Activated naive CD8-positive, alpha-beta T cell treated with anti-CD3 and anti-CD28 coated beads, Interleukin-2, amount 10 ng/mL, durations not matched to agents 7 days and 5 days (primary cell): ENCODE measurements at regions not wholly inside any gene's neighbourhood (a gene's known extent, or its start where the extent isn't known, plus 50 kb on each side); places are given as distances from the start of the nearest gene placed in this dataset.
"Not testable (repeated sequence)": the region's sequence is repeated elsewhere in the genome, so short reads cannot be mapped to it uniquely, and the experiment has no call there.

Experiments used
- ATAC-seq: fragments of 150-1000 bp; cut with Tn5 transposase; one replicate; pipeline ENCODE4 v1.10.0; 2021; ENCODE audit warnings: low read depth, moderate library complexity
- POLR2A ChIA-PET: fragments of 350-600 bp; sonication (Branson Sonifier 250); formaldehyde crosslinking; loops from one replicate; lab custom pipeline; 2021; ENCODE audit warnings: antibody characterized with exemption; lab: Charles Lee
- DNase-seq: peaks from one replicate; pipeline ENCODE4 v3.0.0; 2021
- H3K27ac Mint-ChIP-seq: one replicate; pipeline ENCODE4 v1.8.0; 2022; ENCODE audit warnings: mild to moderate bottlenecking, mixed read lengths
- H3K27me3 Mint-ChIP-seq: one replicate; pipeline ENCODE4 v1.8.0; 2022; ENCODE audit warnings: mild to moderate bottlenecking, moderate library complexity, mixed read lengths
- H3K36me3 Mint-ChIP-seq: one replicate; pipeline ENCODE4 v1.8.0; 2021; ENCODE audit warnings: mild to moderate bottlenecking, mixed read lengths
- H3K4me1 Mint-ChIP-seq: one replicate; pipeline ENCODE4 v1.8.0; 2021; ENCODE audit warnings: mixed read lengths
- H3K4me3 Mint-ChIP-seq: one replicate; pipeline ENCODE4 v1.8.0; 2022; ENCODE audit warnings: mild to moderate bottlenecking, moderate library complexity, mixed read lengths
- H3K9me3 Mint-ChIP-seq: one replicate; pipeline ENCODE4 v1.8.0; 2021; ENCODE audit warnings: mixed read lengths

DNA sequence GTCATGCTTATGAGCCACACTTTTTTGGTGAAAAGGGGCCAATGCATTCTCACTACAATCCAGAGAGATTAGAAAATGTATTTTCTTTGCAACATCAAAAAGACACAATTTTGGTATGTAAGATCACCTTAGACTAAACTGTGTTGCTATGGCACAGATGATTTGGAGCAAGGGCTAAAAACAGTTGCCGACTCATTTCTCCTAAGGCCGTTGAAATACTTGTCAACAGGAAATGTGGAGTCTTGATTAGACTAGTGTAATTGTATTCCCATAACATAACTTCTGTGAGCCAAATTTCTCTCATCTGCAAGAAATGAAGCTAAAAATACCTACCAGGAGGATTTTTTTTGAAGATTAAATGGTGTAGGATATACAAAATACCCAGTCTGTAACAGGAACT is 2547.7 kb downstream of the ARAP2 start:
- no peaks in the 10 kb centered on the region for H3K4me1 Mint-ChIP-seq

DNA sequence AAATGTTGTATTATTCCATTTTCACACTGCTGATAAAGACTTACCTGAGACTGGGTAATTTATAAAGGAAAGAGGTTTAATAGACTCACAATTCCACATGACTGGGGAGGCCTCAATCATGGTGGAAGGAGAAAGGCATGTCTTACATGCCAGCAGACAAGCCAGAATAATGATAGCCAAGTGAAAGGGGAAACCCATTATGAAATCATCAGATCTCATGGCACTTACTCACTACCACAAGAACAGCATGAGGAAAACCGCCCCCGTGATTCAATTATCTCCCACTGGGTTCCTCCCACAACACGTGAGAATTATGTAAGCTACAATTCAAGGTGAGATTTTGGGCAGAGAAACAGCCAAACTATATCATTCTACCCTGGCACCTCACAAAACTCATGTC is 2535.1 kb downstream of the ARAP2 start:
- Mint-ChIP-seq H3K9me3 (peaks cover 2% of the 10 kb centered on the region), H3K36me3 (no peaks in the 10 kb centered on the region), H3K4me1 (no peaks in the 10 kb centered on the region), H3K27me3 (no peaks in the 10 kb centered on the region), H3K27ac (no peak overlapping the region), H3K4me3 (no peak overlapping the region)
- no peak for ATAC-seq
- POLR2A ChIA-PET: no interaction called here
- no peak for DNase-seq

More for the DNA sequence above, 2547.7 kb downstream of the ARAP2 start:
- Mint-ChIP-seq H3K4me3 (no peak overlapping the region), H3K36me3 (no peaks in the 10 kb centered on the region), H3K27ac (no peak overlapping the region), H3K9me3 (peaks cover 3% of the 10 kb centered on the region), H3K27me3 (no peaks in the 10 kb centered on the region)
- POLR2A ChIA-PET: no interaction called here
- no peak for ATAC-seq
- DNase-seq: no peak

DNA sequence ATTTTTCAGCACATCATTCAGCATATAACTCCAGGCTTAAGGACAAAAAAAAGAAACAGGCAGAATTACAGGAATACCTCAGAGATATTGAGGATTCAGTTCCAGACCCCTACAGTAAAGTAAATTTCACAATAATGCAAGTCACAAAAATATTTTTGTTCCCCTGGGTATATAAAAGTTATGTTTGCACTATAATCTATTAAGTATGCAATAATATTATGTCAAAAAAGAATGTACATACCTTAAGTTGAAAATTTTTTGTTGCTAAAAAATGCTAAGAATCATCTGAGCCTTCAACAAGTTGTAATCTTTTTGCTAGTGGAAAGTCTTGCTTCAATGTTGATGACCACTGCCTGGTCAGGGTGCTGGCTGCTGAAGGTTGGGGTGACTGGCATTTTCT is 2532.5 kb downstream of the ARAP2 start:
- DNase-seq: no peak
- no peaks in the 10 kb centered on the region for H3K27me3 Mint-ChIP-seq
- ATAC-seq: no peak
- no peaks in the 10 kb centered on the region for H3K36me3 Mint-ChIP-seq
- H3K4me3 Mint-ChIP-seq: no peak overlapping the region
- H3K27ac Mint-ChIP-seq: no peak overlapping the region
- POLR2A ChIA-PET: no interaction called here
- H3K9me3 Mint-ChIP-seq: no peaks in the 10 kb centered on the region
- H3K4me1 Mint-ChIP-seq: no peaks in the 10 kb centered on the region

DNA sequence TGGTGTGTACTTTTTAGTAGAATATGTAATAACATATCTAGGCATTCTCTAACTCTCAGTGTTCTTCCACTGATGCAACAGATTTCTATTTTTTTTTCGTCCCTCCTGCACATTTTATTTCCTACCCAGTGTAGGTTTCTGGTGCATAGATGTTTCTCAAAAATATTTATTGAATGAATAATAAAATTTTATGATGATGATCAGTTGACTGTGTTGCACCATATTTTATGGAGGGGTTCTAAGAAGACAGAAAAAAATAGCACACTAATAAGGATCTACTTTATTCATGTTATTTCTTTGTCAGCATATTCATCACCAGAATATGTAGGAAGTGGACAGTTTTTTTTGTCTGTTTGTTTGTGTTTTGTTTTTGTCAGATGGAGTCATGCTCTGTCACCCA is 2529.3 kb downstream of the ARAP2 start:
- no peak for DNase-seq
- Mint-ChIP-seq H3K27me3 (no peaks in the 10 kb centered on the region), H3K9me3 (peaks cover 2% of the 10 kb centered on the region), H3K36me3 (no peaks in the 10 kb centered on the region), H3K4me1 (no peaks in the 10 kb centered on the region), H3K4me3 (no peak overlapping the region), H3K27ac (no peak overlapping the region)
- POLR2A ChIA-PET: no interaction called here
- ATAC-seq: no peak

DNA sequence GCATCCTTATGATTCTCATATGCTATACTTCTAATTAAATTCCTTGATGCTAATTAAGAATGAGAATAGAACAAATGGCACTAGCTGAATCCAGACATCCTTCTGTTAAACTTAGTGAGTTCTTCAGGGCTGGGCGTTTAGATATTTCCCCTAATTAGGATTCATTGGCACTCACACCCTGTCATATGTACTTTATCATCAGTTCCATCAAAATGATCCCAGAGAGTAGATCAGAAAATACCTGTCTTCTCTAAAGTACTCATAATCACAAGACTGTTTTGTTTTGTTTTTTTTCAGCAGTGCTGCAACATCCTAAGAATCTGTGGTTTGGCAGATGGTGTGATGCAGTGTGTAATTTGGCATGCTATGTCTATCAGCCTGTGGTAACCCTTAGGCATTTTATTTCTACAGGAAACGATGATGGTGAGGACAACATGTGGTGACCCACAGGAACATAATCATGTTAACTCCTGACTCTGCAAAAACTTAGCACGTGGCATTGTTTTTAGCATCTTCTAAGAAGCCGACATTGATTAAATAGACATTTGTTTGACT is 2528.4 kb downstream of the ARAP2 start:
- POLR2A ChIA-PET: no interaction called here
- H3K36me3 Mint-ChIP-seq: no peaks in the 10 kb centered on the region
- no peak for ATAC-seq

DNA sequence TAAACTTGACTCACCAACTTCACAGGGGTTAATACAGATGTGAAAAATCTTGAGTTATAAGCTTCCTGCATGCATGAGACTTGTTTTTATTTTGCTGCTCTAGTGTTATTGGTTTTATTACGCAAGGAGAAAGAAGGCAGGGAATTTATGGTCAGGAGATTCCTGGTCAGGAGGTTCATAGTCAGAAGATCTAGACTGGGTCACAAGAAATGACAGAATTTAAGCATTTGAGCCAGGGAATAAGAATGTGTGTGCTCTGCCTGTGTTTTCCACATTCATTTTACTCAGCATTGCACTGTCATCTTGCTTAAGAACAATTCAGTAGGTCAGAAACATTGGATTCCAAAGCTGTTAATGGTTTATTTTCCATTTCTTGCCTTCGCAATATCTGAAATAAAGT is 2522.1 kb downstream of the ARAP2 start:
- H3K4me3 Mint-ChIP-seq: no peak overlapping the region
- POLR2A ChIA-PET: no interaction called here
- DNase-seq (no peak), ATAC-seq (no peak)
- no peaks in the 10 kb centered on the region for H3K27me3 Mint-ChIP-seq
- no peaks in the 10 kb centered on the region for H3K4me1 Mint-ChIP-seq
- no peaks in the 10 kb centered on the region for H3K36me3 Mint-ChIP-seq
- H3K27ac Mint-ChIP-seq: no peak overlapping the region
- H3K9me3 Mint-ChIP-seq: peaks cover 2% of the 10 kb centered on the region

More for the DNA sequence above, 2528.4 kb downstream of the ARAP2 start:
- H3K4me3 Mint-ChIP-seq: no peak overlapping the region
- peaks cover 2% of the 10 kb centered on the region for H3K9me3 Mint-ChIP-seq
- no peaks in the 10 kb centered on the region for H3K4me1 Mint-ChIP-seq
- no peak overlapping the region for H3K27ac Mint-ChIP-seq
- no peaks in the 10 kb centered on the region for H3K27me3 Mint-ChIP-seq
- DNase-seq: no peak

DNA sequence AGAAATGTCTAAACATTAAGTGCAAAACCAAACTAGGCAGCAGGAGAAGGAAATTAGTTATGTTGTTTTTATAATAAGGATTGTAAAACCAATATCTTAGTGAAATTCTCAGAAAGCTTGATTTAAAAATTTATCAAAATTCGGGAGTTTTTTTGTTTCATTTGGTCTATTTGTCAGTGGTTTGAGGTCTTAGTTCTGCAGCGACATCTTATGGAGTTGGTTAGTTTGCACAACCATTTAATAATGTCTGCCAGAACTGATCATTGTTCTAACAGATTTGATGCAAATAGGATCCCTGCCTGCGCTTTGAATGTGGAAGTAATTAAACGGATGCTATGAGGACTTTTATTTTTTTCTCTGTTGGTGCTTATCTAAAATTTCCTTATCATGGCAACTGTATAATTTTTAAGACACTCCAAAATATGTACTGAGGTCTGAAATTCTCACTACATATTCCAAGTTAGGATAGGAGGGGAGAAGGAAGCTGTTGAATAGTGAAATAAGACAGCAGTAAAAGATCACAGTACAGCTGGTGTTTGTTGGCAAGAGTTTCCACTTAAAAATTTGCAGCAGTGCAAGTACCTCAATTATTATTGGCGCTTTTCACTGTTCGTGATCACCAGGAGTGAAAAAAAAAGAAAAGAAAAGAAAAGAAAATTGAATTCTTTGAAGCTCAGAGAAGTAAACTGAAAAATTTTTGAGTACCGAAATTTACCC is 2521.4 kb downstream of the ARAP2 start:
- ATAC-seq: no peak
- Mint-ChIP-seq H3K27ac (no peak overlapping the region), H3K9me3 (no peaks in the 10 kb centered on the region), H3K36me3 (no peaks in the 10 kb centered on the region), H3K27me3 (no peaks in the 10 kb centered on the region), H3K4me1 (no peaks in the 10 kb centered on the region), H3K4me3 (no peak overlapping the region)
- no peak for DNase-seq
- POLR2A ChIA-PET: no interaction called here

DNA sequence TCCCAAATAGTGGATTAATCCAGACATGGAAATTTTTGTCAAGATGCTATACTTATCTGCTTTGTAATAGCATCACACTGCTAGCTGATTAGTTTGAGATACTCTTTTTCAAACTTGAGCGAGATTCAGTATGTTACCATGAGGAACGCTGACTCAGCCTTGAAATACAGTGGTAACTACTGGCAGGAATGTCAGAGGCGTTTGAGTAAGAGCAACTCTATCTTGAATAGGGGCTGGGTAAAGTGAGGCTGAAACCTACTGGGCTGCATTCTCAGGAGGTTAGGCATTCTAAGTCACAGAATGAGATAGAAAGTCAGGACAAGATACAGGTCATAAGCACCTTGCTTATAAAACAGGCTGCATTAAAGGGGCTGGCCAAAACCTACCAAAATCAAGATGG is 2519.6 kb downstream of the ARAP2 start:
- no peaks in the 10 kb centered on the region for H3K4me1 Mint-ChIP-seq
- no peaks in the 10 kb centered on the region for H3K36me3 Mint-ChIP-seq
- H3K9me3 Mint-ChIP-seq: no peaks in the 10 kb centered on the region
- no peak for DNase-seq
- ATAC-seq: no peak
- H3K4me3 Mint-ChIP-seq: no peak overlapping the region
- no peaks in the 10 kb centered on the region for H3K27me3 Mint-ChIP-seq
- POLR2A ChIA-PET: no interaction called here
- no peak overlapping the region for H3K27ac Mint-ChIP-seq

DNA sequence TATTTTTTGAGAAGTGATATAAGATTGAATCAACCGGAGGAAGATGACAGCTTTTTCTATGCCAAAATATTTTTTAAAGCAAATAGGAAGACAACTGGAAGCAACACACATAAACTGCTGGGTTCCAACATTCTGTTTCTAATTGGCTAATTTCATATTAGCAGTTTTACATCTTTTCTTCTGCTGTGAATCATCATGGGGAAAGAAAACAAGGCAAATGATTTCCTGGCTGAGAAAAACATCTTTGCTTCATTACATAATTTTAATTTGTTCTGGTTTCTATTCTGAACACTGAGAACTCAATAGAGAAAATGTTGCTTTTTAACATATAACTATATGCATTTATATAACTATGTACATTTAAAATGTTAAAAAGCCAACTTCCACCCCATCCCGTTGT is 2518.5 kb downstream of the ARAP2 start:
- Mint-ChIP-seq H3K27ac (no peak overlapping the region), H3K9me3 (no peaks in the 10 kb centered on the region), H3K4me1 (no peaks in the 10 kb centered on the region), H3K27me3 (no peaks in the 10 kb centered on the region), H3K36me3 (no peaks in the 10 kb centered on the region), H3K4me3 (no peak overlapping the region)
- POLR2A ChIA-PET: no interaction called here
- ATAC-seq (no peak), DNase-seq (no peak)

DNA sequence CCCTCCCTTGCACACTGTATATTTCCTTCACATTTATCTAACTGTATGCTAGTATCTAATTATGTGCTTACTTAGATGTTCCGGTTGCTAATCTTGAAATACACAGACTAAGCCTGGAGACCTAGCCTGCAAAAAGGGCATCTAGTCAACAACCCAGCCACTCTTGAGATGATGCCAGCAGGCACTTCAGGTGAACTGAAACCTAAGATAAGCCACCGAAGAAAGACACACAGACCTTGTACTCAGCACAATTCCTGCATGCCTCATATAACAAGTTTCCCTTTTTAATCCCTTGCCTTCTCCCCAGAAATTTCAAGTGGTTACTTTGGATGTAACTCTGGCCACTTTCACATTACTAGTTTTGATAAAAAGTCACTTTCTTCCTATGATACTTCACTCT is 2506.6 kb downstream of the ARAP2 start:
- DNase-seq: no peak
- no peak for ATAC-seq
- Mint-ChIP-seq H3K9me3 (peaks cover 3% of the 10 kb centered on the region), H3K27me3 (no peaks in the 10 kb centered on the region), H3K4me1 (no peaks in the 10 kb centered on the region), H3K27ac (no peak overlapping the region), H3K36me3 (no peaks in the 10 kb centered on the region), H3K4me3 (no peak overlapping the region)
- POLR2A ChIA-PET: no interaction called here

DNA sequence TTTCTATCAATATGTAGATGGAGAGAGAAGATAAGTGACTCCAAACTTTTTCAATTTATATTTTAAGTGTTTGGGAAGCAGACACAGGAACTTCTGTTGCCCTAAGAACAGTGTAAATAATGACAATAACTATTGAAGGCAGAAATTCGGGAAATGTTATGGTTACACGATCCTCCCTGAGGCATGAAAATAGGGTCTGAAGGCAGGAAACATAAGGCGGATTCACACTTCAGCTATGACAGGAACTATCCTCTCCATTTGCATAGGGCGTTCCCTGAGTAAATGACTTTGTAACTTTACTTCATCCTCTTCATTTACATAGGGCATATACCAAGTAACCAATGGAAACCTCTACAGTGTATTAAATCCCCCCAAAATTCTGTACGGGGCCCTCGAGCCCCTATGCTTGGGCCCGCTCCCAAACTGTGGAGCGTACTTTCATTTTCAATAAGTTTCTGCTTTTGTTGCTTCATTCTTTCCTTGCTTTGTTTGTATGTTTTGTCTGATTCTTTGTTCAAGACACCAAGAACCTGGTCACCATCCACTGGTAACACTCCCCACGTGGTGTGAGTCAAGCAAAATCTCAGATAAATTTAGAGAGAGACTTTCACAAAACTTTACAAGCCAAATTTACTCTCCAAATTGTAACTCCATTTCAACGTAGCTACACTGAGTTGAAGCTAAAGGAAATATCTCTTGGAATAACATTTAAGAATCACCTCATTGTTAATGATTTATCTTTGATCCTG is 2504.3 kb downstream of the ARAP2 start:
- Mint-ChIP-seq H3K27ac (no peak overlapping the region), H3K4me3 (no peak overlapping the region), H3K9me3 (peaks cover 3% of the 10 kb centered on the region), H3K36me3 (no peaks in the 10 kb centered on the region), H3K27me3 (no peaks in the 10 kb centered on the region), H3K4me1 (no peaks in the 10 kb centered on the region)
- POLR2A ChIA-PET: no interaction called here
- ATAC-seq (no peak), DNase-seq (no peak)

DNA sequence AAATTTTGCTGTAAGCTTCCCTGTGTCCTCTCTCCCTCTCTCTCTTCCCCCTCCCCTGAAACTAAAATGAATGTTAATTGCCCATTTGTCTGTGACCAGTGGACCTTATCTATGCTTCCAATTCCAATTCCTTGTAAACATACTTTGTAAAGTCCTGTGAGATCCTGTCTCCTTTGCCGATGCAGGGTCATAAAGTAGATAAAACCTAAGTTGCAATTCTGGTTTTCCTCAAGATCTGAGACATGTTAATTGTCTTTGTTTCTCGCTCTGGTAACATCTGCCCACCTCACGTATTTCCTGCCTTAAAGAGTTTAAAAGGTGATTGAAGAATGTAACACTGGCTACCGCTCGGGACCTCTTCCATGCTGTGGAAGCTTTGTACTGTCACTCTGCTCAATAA is 2503.4 kb downstream of the ARAP2 start:
- H3K27ac Mint-ChIP-seq: not testable (repeated sequence)

DNA sequence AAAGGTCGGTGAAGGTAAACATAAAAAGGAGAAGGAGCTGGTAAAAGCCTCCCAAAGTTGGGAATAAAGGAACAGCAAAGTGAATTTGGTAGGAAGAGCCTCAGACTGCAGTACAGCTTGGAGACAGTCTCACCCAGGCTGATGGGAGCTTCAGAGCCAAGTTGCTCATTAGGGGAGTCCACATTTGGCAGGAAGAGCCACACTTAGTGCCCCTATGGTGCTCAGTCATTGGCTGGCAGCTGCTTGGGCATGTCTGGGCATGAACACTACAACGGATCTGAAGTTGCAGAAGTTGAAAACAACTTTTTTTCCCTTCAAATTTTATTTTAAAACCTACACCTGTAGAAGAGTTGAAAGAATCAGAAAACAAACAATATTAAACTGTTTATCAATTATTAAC is 2497.3 kb downstream of the ARAP2 start:
- H3K36me3 Mint-ChIP-seq: no peaks in the 10 kb centered on the region
- DNase-seq (no peak), ATAC-seq (no peak)
- no peak overlapping the region for H3K4me3 Mint-ChIP-seq
- POLR2A ChIA-PET: no interaction called here
- H3K27me3 Mint-ChIP-seq: no peaks in the 10 kb centered on the region
- no peaks in the 10 kb centered on the region for H3K4me1 Mint-ChIP-seq
- H3K27ac Mint-ChIP-seq: no peak overlapping the region
- H3K9me3 Mint-ChIP-seq: peaks cover 5% of the 10 kb centered on the region

More for the DNA sequence above, 2503.4 kb downstream of the ARAP2 start:
- ATAC-seq, H3K27me3 Mint-ChIP-seq, H3K4me3 Mint-ChIP-seq, DNase-seq, POLR2A ChIA-PET, H3K9me3 Mint-ChIP-seq, H3K36me3 Mint-ChIP-seq, H3K4me1 Mint-ChIP-seq: not testable (repeated sequence)

DNA sequence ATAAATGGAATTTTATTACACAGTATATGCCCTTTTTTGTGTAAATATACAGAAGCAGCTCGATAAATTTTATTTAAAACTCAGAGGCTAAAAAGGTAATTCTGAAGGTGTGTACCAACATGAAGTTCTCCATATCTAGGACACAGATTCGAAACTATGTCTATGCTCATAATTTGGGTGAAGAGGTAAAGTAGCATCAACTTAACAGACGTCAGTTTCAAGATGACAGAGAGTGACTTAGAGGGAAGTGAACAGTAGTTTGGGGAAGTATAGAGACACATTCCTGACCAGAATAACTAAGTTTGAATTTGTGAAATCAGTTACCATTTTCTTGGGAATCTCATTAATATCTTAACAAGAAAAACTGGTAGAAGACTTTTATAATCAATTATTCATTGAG is 2493.3 kb downstream of the ARAP2 start:
- DNase-seq: no peak
- POLR2A ChIA-PET: no interaction called here
- H3K4me1 Mint-ChIP-seq: no peaks in the 10 kb centered on the region
- no peak overlapping the region for H3K4me3 Mint-ChIP-seq
- no peaks in the 10 kb centered on the region for H3K27me3 Mint-ChIP-seq
- ATAC-seq: no peak
- H3K36me3 Mint-ChIP-seq: no peaks in the 10 kb centered on the region
- peaks cover 1% of the 10 kb centered on the region for H3K9me3 Mint-ChIP-seq
- H3K27ac Mint-ChIP-seq: no peak overlapping the region
